CD4-positive, alpha-beta T cell treated with Interleukin-17A for 4 hours (primary cell): ENCODE measurements at regions not wholly inside any gene's neighbourhood (a gene's known extent, or its start where the extent isn't known, plus 50 kb on each side); places are given as distances from the start of the nearest gene placed in this dataset.
"Not testable (repeated sequence)": the region's sequence is repeated elsewhere in the genome, so short reads cannot be mapped to it uniquely, and the experiment has no call there.

ENCODE experiments used
- DNase-seq: peaks from one replicate; pipeline ENCODE4 v3.0.0-alpha.2; 2020; ENCODE audit warnings: mixed read lengths

DNA sequence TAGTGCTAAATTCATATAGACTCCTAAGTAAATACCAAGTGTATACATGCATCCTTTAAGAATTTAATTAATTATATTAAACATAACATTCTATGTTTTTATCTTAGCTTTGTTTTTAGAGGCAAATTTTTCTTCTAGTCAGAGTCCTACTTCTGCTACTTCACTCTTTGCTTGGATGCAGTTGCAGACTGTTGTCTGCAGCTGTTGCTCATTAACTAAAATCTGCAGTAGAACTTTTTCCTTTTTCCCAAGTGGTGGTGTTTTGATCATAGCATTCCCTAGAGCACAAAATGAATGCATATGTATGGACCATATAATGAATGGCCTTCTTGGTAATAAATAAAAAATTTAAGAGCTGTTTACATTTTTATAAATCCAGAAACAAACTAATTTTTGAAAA lies 198.3 kb downstream of the CASP12 start:
- DNase-seq = no peak

DNA sequence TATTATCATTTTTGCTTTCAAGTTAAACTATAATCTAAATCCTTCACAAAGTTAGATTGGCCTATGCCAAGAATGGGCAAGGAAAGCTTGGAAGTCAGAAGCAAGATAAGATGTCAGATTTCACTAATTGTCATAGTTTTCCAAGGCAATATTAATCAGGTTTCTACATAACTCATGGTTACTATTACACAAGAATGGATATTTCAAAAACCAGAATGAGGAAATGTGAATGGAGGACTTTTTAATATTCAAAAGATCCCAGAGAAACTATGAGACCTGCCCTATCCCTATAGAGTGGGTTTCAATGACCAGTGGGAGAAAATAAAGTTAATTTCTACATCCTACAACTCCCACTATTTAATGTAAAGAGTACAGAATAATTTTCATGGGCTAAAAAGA lies 203.2 kb downstream of the CASP12 start:
- DNase-seq = no peak

DNA sequence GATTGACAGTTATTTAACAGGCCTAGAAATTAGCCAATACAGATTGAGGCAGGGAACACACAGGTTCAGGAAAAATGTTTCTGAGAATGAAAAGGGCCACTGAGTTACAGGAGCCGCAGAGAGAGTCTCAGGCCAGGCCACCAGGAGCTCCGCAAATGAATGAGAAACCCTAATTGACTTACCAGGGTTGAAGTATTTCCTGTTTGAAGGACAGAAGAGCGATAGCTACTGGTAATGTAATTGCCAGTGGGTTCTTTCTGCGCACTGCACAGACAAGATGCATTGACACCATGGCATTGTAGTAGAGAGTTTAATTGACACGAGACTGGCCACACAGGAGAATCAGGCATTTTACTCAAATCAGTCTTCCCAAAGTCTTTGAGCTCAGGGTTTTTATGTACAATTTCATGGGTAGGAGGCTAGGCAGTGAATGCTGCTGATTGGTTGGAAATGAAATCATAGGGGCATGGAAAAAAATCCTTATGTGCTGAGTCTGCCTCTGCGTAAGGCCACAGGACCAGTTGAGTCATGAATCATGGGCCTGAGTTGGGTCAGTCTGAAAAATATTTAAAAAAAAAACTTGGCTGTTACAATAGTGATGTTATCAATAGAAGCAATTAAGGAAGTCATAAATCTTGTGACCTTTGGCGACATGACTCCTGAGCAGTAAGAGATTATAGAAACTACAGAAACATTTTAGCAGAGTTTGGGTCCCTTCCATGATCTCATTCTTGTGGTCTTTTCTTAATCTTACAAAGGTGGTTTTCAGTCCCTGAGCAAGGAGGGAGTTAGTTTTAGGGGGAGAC lies 203.8 kb downstream of the CASP12 start:
- DNase-seq = no peak

DNA sequence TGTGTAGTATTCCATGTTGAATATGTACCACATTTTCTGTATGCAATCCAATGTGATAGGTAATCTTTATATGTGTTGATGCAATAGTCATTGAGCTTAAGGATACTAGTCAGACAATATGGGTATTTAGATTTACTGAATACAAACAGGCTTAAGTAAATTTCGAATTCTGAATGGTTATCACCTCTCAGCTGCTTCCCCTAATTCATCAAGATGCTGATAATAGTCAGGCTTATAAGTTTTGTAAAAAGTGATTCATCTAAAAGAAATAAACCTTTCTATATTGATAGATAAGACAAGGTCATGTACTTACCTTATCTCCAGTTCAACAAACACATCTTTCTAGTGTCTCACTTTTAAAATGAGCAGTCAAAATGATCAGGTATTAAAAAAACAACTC lies 205.5 kb downstream of the CASP12 start:
- DNase-seq = no peak

DNA sequence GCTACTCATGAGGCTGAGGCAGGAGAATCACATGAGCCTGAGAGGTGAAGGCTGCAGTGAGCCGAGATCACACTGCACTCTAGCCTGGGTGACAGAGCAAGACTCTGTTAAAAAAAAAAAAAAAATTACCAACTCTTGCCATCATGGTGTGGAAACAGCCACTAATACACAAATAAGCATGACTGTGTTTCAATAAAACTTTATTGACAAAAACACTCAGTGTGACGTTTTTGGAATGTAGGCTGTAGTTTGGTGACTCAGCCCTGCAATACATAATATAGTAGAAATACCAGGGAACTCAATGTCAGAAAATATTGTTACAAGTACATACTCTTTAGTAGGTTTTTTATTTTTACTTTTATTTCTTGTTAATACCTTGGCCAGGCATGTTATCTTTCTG lies 207.1 kb downstream of the CASP12 start:
- DNase-seq = no peak

DNA sequence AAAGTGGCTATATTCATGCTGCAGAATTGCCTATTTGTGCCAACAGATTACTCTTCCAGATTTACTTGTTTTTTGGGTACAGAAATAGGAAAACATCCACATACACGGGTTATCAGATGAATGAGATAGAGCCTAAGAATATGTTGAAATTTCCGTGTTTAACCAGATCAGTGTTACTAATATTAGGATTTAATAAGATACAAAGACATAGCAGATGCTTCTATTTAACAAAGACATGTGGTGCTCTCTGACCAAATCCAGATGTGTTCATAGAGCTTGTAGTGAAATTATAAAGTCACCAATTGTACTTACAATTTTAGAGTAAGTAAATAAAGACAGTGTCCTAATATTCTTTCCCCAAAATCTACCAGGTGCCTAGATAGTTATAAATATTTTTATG lies 208.0 kb downstream of the CASP12 start:
- no peak for DNase-seq

DNA sequence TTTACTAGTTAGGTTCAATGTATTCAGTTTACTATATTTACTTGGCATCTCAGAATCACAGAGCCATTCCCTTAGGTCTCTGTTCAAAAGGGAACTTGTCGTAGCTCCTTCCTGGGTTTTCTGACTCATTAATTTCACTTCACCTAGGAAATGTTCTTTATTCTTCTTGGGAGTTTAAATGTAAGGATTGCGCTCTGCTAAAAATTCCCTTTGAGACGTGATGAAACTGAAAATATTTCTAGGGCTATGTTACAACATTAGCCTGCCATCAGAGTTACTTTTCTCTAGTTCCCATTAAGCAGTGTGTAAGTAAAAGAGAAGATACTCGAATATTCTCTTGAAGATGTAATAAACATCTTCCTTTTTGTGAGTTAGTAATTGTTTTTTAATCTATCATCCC lies 209.5 kb downstream of the CASP12 start:
- DNase-seq = no peak

DNA sequence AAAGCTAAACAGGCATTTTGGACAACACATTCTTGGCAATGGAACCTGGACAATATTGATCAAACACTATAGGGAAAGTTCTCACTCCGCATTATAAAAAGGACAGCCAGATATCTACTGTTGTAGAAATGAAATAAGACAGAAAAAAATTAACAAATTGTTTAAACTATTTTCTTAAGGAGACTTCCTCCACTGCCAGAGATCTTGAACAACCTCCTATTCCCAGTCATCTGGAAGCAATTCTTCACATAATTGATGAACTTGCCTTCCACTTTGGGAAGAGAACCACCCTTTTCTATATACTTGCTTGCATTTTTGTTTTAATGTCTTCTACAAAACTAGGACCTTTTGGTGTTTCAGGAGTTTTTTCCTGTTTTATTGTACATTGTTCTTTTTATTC lies 216.1 kb downstream of the CASP12 start:
- DNase-seq = no peak

GRCh38 chr11:104679258-104679657 lies 219.0 kb downstream of the CASP12 start:
- no peak for DNase-seq

- DNase-seq = no peak
Measured at GRCh38 chr11:104678408-104678807, 219.9 kb downstream of the CASP12 start.

DNA sequence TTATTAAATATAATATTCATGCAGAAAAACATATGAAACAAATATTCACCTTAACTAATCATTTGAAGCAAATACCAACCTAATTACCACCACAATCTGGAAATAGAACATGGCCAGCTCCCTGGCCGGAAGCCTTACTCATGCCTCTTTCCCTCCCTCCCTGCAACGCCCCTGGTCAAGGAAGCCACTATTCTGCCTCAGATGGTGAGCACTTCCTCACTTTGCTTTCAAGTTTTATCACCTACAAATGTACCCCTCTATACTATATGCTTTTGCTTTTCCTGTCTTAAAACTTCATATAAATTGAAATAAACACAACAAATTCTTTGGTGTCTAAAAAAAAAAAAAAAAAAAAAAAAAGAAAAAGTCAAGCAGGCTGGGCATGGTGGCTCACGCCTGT lies 221.2 kb downstream of the CASP12 start:
- not testable (repeated sequence) for DNase-seq

DNA sequence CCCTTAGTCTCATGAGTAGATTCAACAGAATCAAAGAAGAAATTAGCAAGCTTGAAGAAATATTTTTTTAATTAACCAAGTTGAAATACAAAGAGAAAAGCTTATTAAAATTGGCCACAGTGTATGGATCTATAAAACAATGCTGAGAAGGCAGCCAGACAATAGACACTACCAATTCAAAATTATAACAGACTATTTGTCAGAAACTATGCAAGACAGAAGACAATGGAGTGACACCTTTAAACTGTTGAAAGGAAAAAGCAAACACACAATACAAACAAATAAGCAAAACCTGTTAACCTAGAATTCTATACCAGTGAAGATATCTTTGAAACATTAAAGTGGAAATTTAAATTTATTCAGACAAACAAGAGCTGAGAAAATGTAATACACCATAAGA lies 225.4 kb downstream of the CASP12 start:
- no peak for DNase-seq

DNA sequence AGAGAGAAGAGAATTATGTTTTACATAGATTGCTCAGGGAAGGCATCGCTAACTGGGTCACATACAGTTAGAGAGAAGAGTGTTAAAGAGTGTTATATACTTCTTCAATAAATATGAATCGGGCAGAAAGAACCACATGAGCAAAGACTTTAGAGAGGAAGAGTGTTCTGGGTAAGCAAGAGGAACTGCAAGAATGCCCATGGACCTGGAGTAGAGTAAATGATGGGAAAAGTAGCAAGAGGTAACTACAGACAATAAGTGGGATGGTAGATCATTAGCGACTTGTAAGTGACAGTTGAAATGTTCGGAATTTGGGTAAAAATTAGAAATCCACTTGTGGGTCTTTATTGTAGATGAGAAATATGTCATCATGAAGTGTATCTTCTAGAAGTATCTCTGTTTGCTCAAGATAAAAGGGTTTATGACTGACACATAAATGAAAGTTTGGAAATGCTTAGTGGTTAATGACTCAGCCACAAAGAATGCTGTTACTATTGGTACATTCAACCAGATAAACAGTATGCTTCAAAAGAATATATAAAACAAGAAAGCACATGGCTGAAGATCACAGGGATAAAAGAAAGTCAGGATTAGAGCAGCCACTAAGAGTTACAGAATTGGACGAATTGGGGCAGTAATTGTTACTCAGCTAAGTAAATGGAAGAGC lies 229.3 kb downstream of the CASP12 start:
- DNase-seq = no peak

GRCh38 chr11:104666624-104667023 lies 231.6 kb downstream of the CASP12 start:
- no peak for DNase-seq

GRCh38 chr11:104665641-104666040 lies 232.6 kb downstream of the CASP12 start:
- no peak for DNase-seq

DNA sequence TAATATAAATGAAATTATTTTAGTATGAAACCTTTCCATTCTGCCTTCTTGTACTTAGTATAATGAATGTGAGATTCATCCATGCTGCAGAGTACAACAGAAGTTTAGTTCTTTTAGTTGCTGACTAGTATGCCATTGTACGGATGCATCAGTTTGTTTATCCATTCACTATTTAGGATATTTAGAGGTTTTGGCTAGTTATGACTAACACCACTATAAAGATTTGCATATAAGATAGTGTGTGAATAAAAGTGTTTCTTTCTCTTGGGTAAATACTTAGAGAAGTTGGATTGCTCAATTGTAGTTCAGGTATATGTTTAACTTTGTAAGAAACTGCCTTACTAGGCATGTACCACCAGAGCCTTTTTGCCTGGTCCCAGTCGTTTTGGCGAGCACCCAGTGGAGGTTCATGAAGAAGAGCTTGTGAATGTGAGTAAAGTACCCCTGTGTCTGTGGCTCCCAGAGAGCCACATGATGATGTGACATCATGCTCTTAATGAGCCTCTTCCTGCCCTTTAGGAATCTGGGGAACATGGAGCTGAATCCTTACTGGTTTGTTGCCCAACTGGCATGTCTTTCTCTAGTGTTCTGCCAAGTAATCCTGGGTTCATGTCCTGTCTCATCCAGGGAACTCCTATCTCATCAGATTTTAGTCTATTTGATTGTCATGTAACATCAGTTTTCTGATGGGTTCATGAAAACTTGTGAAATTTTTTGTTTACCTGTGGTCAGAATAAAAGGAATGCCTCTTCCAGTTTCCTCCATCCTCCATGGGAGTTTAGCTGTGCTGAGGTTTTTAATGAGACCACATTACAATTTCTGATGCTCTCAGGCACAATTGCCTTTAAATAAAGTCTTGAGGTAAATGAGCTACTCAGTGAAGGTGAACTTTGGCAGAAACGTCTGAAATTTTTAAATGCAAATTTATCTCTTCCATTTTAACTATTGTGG lies 234.8 kb downstream of the CASP12 start:
- no peak for DNase-seq

- DNase-seq = no peak
Measured at GRCh38 chr11:104661901-104662300, 236.4 kb downstream of the CASP12 start.

DNA sequence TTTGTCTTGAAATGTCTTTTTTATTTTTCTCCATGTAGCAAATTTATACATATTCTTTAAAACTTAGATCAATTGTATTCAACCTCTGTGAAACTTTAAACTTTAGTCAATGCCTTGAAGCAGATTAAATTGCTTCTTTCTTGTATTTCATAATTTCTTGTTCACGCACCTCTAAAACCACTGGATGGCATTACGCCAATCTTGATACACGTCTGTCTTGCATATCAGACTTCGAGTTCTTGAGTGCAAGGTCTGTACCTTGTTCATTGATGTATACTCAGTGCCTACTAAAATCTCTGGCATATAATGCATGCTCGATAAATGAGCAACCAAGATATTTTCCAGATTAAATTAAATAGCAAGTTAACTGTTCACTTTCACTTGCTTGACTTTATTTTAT lies 236.8 kb downstream of the CASP12 start:
- no peak for DNase-seq

DNA sequence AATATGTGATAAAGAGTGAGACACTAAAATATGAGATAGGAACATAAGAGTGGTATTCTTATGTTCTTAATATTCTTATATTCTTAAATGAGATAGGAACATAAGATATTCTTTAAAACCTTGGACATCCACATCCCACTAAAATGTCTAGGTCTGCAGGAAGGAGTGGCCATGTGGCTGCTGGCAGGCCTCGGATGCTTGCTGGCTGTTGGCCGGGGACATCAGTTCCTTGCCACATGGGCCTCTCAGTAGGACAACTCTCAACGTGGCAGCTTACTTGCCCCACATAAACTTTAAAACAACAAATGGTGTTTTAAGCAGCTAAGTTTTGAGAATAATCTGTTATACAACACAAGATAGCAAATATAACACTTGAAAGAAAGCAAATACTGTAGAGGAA lies 240.1 kb downstream of the CASP12 start:
- DNase-seq = no peak

DNA sequence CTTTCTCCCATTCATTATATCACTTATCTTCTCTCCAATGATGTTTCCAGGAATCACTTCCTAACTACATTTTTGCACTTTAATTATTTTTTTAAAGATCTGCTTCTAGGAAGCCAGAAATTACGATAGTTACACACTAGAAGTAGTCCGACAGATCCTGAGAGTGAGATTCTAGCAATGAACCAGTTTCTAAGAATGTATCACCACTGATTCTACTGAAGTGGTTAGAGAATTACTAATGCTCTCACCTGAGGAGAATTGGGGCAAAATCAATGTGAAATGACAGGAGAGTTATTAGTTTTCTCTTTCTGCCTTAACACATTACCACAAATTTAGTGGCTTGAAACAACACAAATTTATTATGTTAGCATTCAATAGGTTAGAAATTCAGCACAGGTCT lies 241.2 kb downstream of the CASP12 start:
- DNase-seq = no peak

GRCh38 chr11:104655066-104655465 lies 243.2 kb downstream of the CASP12 start:
- no peak for DNase-seq

- DNase-seq = no peak
Measured at GRCh38 chr11:104654181-104654813, 244.0 kb downstream of the CASP12 start.

GRCh38 chr11:104653407-104653806 lies 244.9 kb downstream of the CASP12 start:
- DNase-seq = peak; percentile 4
